ENCODE measurements at regions not wholly inside any gene's neighbourhood (a gene's known extent, or its start where the extent isn't known, plus 50 kb on each side); places are given as distances from the start of the nearest gene placed in this dataset.

DNA sequence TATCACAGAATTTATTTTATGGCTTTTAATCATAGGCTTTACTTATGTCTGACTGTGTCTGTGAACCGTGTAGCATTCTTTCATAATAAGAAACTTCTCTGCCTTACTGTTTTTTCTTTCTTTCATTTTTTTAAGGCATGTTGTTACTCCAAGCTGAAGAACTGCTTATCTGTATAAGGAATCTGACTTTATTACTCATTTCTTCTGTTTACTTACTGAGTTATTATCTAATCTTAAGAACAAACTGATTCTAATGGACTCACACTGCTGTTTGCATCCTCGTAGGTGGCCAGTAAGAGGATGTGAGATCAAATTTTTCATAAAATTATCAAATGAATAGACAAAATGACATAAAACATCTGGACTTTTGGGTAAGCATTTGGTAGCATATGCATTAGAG lies 54.7 kb upstream of the DNAJC1 start:
- no peak overlapping the region for H3K4me3 ChIP-seq
- no peaks in the 10 kb centered on the region for H3K36me3 ChIP-seq
- intact Hi-C loops (cut with DNase I; ENCODE audit: low total_unique reads), result no loop called here
- H3K27me3 ChIP-seq, result no peaks in the 10 kb centered on the region
- no peak overlapping the region for H3K27ac ChIP-seq
- TF ChIP-seq, protein P1, sequence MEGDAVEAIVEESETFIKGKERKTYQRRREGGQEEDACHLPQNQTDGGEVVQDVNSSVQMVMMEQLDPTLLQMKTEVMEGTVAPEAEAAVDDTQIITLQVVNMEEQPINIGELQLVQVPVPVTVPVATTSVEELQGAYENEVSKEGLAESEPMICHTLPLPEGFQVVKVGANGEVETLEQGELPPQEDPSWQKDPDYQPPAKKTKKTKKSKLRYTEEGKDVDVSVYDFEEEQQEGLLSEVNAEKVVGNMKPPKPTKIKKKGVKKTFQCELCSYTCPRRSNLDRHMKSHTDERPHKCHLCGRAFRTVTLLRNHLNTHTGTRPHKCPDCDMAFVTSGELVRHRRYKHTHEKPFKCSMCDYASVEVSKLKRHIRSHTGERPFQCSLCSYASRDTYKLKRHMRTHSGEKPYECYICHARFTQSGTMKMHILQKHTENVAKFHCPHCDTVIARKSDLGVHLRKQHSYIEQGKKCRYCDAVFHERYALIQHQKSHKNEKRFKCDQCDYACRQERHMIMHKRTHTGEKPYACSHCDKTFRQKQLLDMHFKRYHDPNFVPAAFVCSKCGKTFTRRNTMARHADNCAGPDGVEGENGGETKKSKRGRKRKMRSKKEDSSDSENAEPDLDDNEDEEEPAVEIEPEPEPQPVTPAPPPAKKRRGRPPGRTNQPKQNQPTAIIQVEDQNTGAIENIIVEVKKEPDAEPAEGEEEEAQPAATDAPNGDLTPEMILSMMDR (IDR thresholded peaks at IDR 0.05), result no peak
- TF ChIP-seq EP300 (IDR thresholded peaks at IDR 0.05; ENCODE audit: low read depth), result no peak
- no peak for TF ChIP-seq POLR2AphosphoS5 (IDR thresholded peaks at IDR 0.05)
- TF ChIP-seq POLR2A (IDR thresholded peaks at IDR 0.05), result no peak
- no peak for DNase-seq
- in situ Hi-C loops (cut with MboI; ENCODE audit: low pct_ligation_motif_present in 1 of 4, low pct_unique_long_range_greater_than_20kb in 1 of 4, low sequenced_read_pairs in 3 of 4), result no loop called here
- WGBS, 2 donors (ENCODE audit: low coverage in 1 of 2), result 29 to 31% methylated on average over 1 to 2 of the region's 2 CpGs
- H3K4me1 ChIP-seq, result no peaks in the 10 kb centered on the region
- H3K9me3 ChIP-seq, result no peaks in the 10 kb centered on the region

GRCh38 chr10:22054961-22055360 lies 51.4 kb upstream of the DNAJC1 start:
- TF ChIP-seq POLR2AphosphoS5 (IDR thresholded peaks at IDR 0.05) (no peak), POLR2A (IDR thresholded peaks at IDR 0.05) (no peak), EP300 (IDR thresholded peaks at IDR 0.05; ENCODE audit: low read depth) (no peak)
- TF ChIP-seq, protein P1 (IDR thresholded peaks at IDR 0.05), result no peak
- in situ Hi-C loops (cut with MboI; ENCODE audit: low pct_ligation_motif_present in 1 of 4, low pct_unique_long_range_greater_than_20kb in 1 of 4, low sequenced_read_pairs in 3 of 4), result no loop called here
- Histone ChIP-seq H3K4me1 (no peaks in the 10 kb centered on the region), H3K27me3 (no peaks in the 10 kb centered on the region), H3K9me3 (no peaks in the 10 kb centered on the region), H3K27ac (no peak overlapping the region), H3K36me3 (no peaks in the 10 kb centered on the region), H3K4me3 (no peak overlapping the region)
- intact Hi-C loops (cut with DNase I; ENCODE audit: low total_unique reads), result no loop called here
- DNase-seq, result no peak
- 56 to 60% methylated on average over 1 of the region's 1 CpG for WGBS, 2 donors (ENCODE audit: low coverage in 1 of 2)

Measured in transverse colon (tissue), 4 donors.